K562 (cell line): ENCODE measurements at regions not wholly inside any gene's neighbourhood (a gene's known extent, or its start where the extent isn't known, plus 50 kb on each side); places are given as distances from the start of the nearest gene placed in this dataset.

ENCODE experiments used
- FOS ChIP-seq: IDR thresholded peaks from 3 replicates; pipeline ENCODE4 v1.6.1; 2011; ENCODE audit not compliant: insufficient read length; ENCODE audit errors: extremely low read depth
- MBD1 ChIP-seq: fragments of 250-450 bp; sonication (Bioruptor Pico); IDR thresholded peaks from 2 replicates; pipeline ENCODE4 v1.8.0; 2022; ENCODE audit warnings: inconsistent platforms
- MGA ChIP-seq: fragments of 450-650 bp; IDR thresholded peaks from 2 replicates; pipeline ENCODE4 v1.6.1; 2016; ENCODE audit warnings: mild to moderate bottlenecking, moderate library complexity
- MLLT1 ChIP-seq, 2 experiments: fragments of 450-650 bp; IDR thresholded peaks; 2 replicates each; pipeline ENCODE4 v1.6.1; 2016
- RAD21 ChIP-seq, 2 experiments: fragments of 250-450 bp in 1 of 2; fragments of 450-650 bp in 1 of 2; sonication (Bioruptor Pico) in 1 of 2; formaldehyde crosslinking in 1 of 2; IDR thresholded peaks in 1 of 2; conservative IDR thresholded peaks in 1 of 2; 2 replicates each; pipeline versions ENCODE4 v1.4.0 to v1.8.0; 2020 to 2022; ENCODE audit warnings: mild to moderate bottlenecking in 2 of 2, moderate library complexity in 1 of 2
- SMAD1 ChIP-seq: fragments of 150-350 bp; IDR thresholded peaks from 2 replicates; pipeline ENCODE4 v1.6.1; 2014; ENCODE audit warnings: low read length, low read depth; ENCODE audit not compliant: partially characterized antibody

- no peak for TF ChIP-seq SMAD1
- TF ChIP-seq MBD1: no peak
- no peak for TF ChIP-seq RAD21 (CRISPR knock-in tag; conservative IDR thresholded peaks at IDR 0.05 in 1 of 2, IDR thresholded peaks at IDR 0.05 in 1 of 2)
- TF ChIP-seq FOS: no peak
- no peak for TF ChIP-seq MGA
- TF ChIP-seq MLLT1 (IDR thresholded peaks at IDR 0.05): no peak
These were observed 193.8 kb upstream of the ACTBL2 start (continued) for GRCh38 chr5:57676222-57677098.
